ENCODE measurements at regions not wholly inside any gene's neighbourhood (a gene's known extent, or its start where the extent isn't known, plus 50 kb on each side); places are given as distances from the start of the nearest gene placed in this dataset.

GRCh38 chr2:172198908-172199307, 96.2 kb upstream of the DLX2 start:
- TF ChIP-seq CTCF (IDR thresholded peaks at IDR 0.05; ENCODE audit: borderline replicate concordance, extremely low read depth, low read length, poor library complexity, severe bottlenecking) (no peak), EZH2 (IDR thresholded peaks at IDR 0.05; ENCODE audit: borderline replicate concordance, low read depth, low read length, severe bottlenecking) (no peak)
